Mucosa of descending colon (tissue), 3 donors: ENCODE measurements at regions not wholly inside any gene's neighbourhood (a gene's known extent, or its start where the extent isn't known, plus 50 kb on each side); places are given as distances from the start of the nearest gene placed in this dataset.

ENCODE experiments used
- ATAC-seq: fragments of 200-7000 bp; cut with Tn5 transposase; one replicate; pipeline ENCODE4 v1.9.1; 2020; ENCODE audit warnings: mild to moderate bottlenecking, moderate library complexity
- DNase-seq, 3 donors: peaks; one replicate each; pipeline ENCODE4 v3.0.0-alpha.2; 2020
- H3K36me3 ChIP-seq: fragments of 200-600 bp; one replicate; pipeline ENCODE4 v1.8.0; 2021; ENCODE audit warnings: low read depth, mild to moderate bottlenecking
- H3K4me1 ChIP-seq: fragments of 200-600 bp; one replicate; pipeline ENCODE4 v1.8.0; 2021; ENCODE audit warnings: low read depth, mild to moderate bottlenecking
- H3K4me3 ChIP-seq: fragments of 200-600 bp; one replicate; pipeline ENCODE4 v1.8.0; 2021; ENCODE audit warnings: mild to moderate bottlenecking
- H3K9me3 ChIP-seq: fragments of 200-600 bp; one replicate; pipeline ENCODE4 v1.8.0; 2021; ENCODE audit warnings: mild to moderate bottlenecking
- intact Hi-C, 2 donors: fragments of 100-400 bp; cut with DNase I in 1 of 2; cut with micrococcal nuclease in 1 of 2; formaldehyde crosslinking; loops; one replicate each; pipeline versions ENCODE4 v1.11.0 to v1.11.1; 2022; cut with DNase I, micrococcal nuclease
- TF ChIP-seq, protein P1 (sequence below): fragments of 200-600 bp; IDR thresholded peaks from one replicate; pipeline ENCODE4 v1.8.0; 2022; ENCODE audit warnings: antibody characterized with exemption, mild to moderate bottlenecking
- donor health status: DM: no; HTN: no; CAD: no; lungs with moderate emphysema.
- donor health status: DM: no; HTN: no; CAD: no.
- donor health status: DM: no; HTN: yes; CAD: no.

- H3K4me1 ChIP-seq: no peaks in the 10 kb centered on the region
- ATAC-seq (no peak), DNase-seq (no peak)
- intact Hi-C loops: no loop called here
- TF ChIP-seq, protein P1, sequence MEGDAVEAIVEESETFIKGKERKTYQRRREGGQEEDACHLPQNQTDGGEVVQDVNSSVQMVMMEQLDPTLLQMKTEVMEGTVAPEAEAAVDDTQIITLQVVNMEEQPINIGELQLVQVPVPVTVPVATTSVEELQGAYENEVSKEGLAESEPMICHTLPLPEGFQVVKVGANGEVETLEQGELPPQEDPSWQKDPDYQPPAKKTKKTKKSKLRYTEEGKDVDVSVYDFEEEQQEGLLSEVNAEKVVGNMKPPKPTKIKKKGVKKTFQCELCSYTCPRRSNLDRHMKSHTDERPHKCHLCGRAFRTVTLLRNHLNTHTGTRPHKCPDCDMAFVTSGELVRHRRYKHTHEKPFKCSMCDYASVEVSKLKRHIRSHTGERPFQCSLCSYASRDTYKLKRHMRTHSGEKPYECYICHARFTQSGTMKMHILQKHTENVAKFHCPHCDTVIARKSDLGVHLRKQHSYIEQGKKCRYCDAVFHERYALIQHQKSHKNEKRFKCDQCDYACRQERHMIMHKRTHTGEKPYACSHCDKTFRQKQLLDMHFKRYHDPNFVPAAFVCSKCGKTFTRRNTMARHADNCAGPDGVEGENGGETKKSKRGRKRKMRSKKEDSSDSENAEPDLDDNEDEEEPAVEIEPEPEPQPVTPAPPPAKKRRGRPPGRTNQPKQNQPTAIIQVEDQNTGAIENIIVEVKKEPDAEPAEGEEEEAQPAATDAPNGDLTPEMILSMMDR: no peak
- H3K36me3 ChIP-seq: no peaks in the 10 kb centered on the region
- no peak overlapping the region for H3K4me3 ChIP-seq
- no peaks in the 10 kb centered on the region for H3K9me3 ChIP-seq
Observed at GRCh38 chr14:22024137-22024536, 350.5 kb upstream of the OR4E1 start.

GRCh38 chr14:22018890-22019289 is 345.3 kb upstream of the OR4E1 start:
- TF ChIP-seq, protein P1: no peak
- Histone ChIP-seq H3K36me3 (no peaks in the 10 kb centered on the region), H3K4me3 (no peak overlapping the region), H3K4me1 (no peaks in the 10 kb centered on the region), H3K9me3 (no peaks in the 10 kb centered on the region)
- ATAC-seq (no peak), DNase-seq (no peak)
- intact Hi-C loops: no loop called here

DNA sequence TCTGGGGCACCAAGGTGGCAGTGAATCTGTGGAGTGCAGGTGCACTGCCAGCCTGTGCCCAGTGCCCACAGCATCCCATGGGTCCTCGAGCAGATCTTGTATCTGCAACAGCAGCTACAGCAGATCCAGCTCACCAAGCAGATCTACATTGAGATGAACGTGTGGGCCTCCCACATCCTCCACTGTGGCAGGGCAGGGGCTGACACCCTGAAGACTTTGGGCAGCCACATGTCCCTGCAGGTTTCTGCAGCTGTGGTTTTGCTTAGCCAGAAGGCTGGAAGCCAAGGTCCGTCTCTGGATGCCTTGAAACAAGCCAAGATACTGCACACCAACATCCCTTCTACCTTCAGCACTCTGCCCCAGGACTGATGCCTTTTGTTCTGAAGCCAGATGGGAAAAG is 338.8 kb upstream of the OR4E1 start:
- TF ChIP-seq, protein P1: no peak
- Histone ChIP-seq H3K4me3 (no peak overlapping the region), H3K36me3 (no peaks in the 10 kb centered on the region), H3K9me3 (no peaks in the 10 kb centered on the region), H3K4me1 (no peaks in the 10 kb centered on the region)
- intact Hi-C loops: no loop called here
- no peak for ATAC-seq
- DNase-seq: no peak

DNA sequence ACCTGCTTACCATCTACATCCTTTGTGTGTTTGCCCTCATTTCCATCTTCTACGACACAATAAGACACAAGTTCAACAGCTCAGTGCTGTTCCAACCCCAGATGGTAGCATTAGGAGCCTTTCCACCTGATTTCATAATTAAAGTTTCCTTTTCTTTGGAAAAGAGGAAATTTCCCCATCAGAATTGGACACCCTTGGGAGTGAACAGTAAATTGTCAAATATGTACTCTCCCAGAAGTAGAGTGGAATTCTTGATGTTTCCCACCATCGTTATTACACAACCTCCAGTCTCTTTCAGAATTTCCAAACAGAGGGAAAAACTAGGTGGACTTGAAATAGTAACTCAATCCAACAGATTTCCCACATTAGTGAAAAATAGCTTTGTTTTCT is 337.6 kb upstream of the OR4E1 start:
- no peak for DNase-seq
- TF ChIP-seq, protein P1: no peak
- Histone ChIP-seq H3K9me3 (no peaks in the 10 kb centered on the region), H3K36me3 (no peaks in the 10 kb centered on the region), H3K4me1 (no peaks in the 10 kb centered on the region), H3K4me3 (no peak overlapping the region)
- intact Hi-C loops: no loop called here
- no peak for ATAC-seq

- intact Hi-C loops: no loop called here
- TF ChIP-seq, protein P1: no peak
- H3K4me3 ChIP-seq: no peak overlapping the region
- no peak for DNase-seq
- no peaks in the 10 kb centered on the region for H3K9me3 ChIP-seq
- no peaks in the 10 kb centered on the region for H3K4me1 ChIP-seq
- no peaks in the 10 kb centered on the region for H3K36me3 ChIP-seq
- ATAC-seq: no peak
Observed at GRCh38 chr14:22010545-22011252, 337.1 kb upstream of the OR4E1 start.

GRCh38 chr14:22008766-22009165 is 335.1 kb upstream of the OR4E1 start:
- H3K4me1 ChIP-seq: no peaks in the 10 kb centered on the region
- H3K4me3 ChIP-seq: no peak overlapping the region
- H3K36me3 ChIP-seq: no peaks in the 10 kb centered on the region
- intact Hi-C loops: no loop called here
- H3K9me3 ChIP-seq: no peaks in the 10 kb centered on the region
- no peak for ATAC-seq
- no peak for DNase-seq
- TF ChIP-seq, protein P1: no peak
